ENCODE measurements at regions not wholly inside any gene's neighbourhood (a gene's known extent, or its start where the extent isn't known, plus 50 kb on each side); places are given as distances from the start of the nearest gene placed in this dataset.
"Not testable (repeated sequence)": the region's sequence is repeated elsewhere in the genome, so short reads cannot be mapped to it uniquely, and the experiment has no call there.

DNA sequence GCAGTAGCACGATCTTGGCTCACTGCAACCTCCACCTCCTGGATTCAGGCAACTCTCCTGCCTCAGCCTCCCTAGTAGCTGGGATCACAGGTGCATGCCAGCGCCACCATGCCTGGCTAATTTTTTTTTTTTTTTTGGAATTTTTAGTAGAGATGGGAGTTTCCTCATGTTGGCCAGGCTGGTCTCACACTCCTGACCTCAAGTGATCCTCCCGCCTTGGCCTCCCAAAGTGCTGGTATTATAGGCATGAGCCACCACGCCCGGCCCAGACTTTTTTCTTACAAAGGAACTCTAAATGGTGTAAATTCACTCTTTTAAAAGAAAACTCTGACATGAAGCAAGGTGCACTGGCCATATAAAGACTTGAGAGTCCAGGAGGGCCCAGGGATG is 51.7 kb upstream of the USP6NL start:
- TF ChIP-seq EZH2 (IDR thresholded peaks at IDR 0.05; ENCODE audit: borderline replicate concordance, low read depth, low read length, poor library complexity, severe bottlenecking), result not testable (repeated sequence)
- TF ChIP-seq, protein P1, sequence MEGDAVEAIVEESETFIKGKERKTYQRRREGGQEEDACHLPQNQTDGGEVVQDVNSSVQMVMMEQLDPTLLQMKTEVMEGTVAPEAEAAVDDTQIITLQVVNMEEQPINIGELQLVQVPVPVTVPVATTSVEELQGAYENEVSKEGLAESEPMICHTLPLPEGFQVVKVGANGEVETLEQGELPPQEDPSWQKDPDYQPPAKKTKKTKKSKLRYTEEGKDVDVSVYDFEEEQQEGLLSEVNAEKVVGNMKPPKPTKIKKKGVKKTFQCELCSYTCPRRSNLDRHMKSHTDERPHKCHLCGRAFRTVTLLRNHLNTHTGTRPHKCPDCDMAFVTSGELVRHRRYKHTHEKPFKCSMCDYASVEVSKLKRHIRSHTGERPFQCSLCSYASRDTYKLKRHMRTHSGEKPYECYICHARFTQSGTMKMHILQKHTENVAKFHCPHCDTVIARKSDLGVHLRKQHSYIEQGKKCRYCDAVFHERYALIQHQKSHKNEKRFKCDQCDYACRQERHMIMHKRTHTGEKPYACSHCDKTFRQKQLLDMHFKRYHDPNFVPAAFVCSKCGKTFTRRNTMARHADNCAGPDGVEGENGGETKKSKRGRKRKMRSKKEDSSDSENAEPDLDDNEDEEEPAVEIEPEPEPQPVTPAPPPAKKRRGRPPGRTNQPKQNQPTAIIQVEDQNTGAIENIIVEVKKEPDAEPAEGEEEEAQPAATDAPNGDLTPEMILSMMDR (conservative IDR thresholded peaks at IDR 0.05; ENCODE audit: low read depth, low read length), result not testable (repeated sequence)
